Thyroid gland (tissue), 4 donors: ENCODE measurements at regions not wholly inside any gene's neighbourhood (a gene's known extent, or its start where the extent isn't known, plus 50 kb on each side); places are given as distances from the start of the nearest gene placed in this dataset.

Experiments used
- DNase-seq, 2 donors: peaks; one replicate each; pipeline ENCODE4 v3.0.0-alpha.2; 2019
- H3K27ac ChIP-seq, 3 donors: fragments of 200-600 bp; sonication (generic); 1 replicate in 2 of 3; 2 replicates in 1 of 3; pipeline ENCODE4 v1.5.1; 2016 to 2019; ENCODE audit warnings: mild to moderate bottlenecking in 1 of 3, moderate library complexity in 1 of 3
- H3K27me3 ChIP-seq: fragments of 200-600 bp; sonication (generic); one replicate; pipeline ENCODE4 v1.5.1; 2019
- H3K36me3 ChIP-seq, 2 donors: fragments of 200-600 bp; sonication (generic); one replicate each; pipeline ENCODE4 v1.5.1; 2016 to 2019
- H3K4me1 ChIP-seq, 2 donors: fragments of 200-600 bp; sonication (generic); one replicate each; pipeline ENCODE4 v1.5.1; 2017 to 2019
- H3K4me3 ChIP-seq, 3 donors: fragments of 200-600 bp; sonication (generic); replicated peaks in 1 of 3; 1 replicate in 2 of 3; 2 replicates in 1 of 3; pipeline ENCODE4 v1.5.1; 2016; ENCODE audit warnings: mild to moderate bottlenecking in 1 of 3
- H3K9me3 ChIP-seq: fragments of 200-600 bp; sonication (generic); one replicate; pipeline ENCODE4 v1.5.1; 2017
- POLR2A ChIP-seq, 2 donors: fragments of 450-650 bp; IDR thresholded peaks; one replicate each; pipeline ENCODE4 v1.6.1; 2017; ENCODE audit warnings: antibody characterized with exemption in 2 of 2, mild to moderate bottlenecking in 2 of 2, moderate library complexity in 1 of 2
- WGBS, 2 donors: methylation state at CpG; one replicate each; pipeline ENCODE4 v1.1.5; 2017; 5-methylcytosine and 5-hydroxymethylcytosine counted together
- intact Hi-C: fragments of 100-400 bp; cut with DNase I; formaldehyde crosslinking; loops from one replicate; pipeline ENCODE4 v1.15.1; 2023
- TF ChIP-seq, protein P1 (sequence below), 6 experiments: fragments of 200-600 bp in 3 of 6; fragments of 450-650 bp in 3 of 6; sonication (generic) in 3 of 6; IDR thresholded peaks; one replicate each; pipeline ENCODE4 v1.5.1; 2016 to 2019; ENCODE audit warnings: antibody characterized with exemption in 6 of 6, mild to moderate bottlenecking in 2 of 6, inconsistent platforms in 1 of 6, moderate library complexity in 1 of 6

DNA sequence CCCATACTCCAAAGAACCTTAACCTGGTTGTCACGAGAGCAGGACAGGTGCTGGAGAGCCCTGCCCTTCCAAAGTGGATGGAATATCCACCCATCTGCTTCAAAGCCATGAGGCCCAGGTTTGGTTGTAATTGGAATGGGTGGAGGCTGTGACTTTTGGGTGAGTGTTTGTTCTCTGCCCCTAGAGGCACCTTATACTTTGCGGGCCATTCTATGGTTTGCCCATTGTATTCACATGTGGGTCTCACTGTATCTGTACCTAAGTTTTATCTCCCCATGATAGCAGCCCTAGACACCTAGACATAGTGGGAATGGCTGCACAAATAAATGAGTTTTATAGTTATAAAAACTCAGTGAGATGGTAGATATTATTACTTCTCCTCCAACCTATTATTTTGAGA, 67.1 kb upstream of the NAA20 start:
- Histone ChIP-seq H3K27me3 (no peaks in the 10 kb centered on the region), H3K9me3 (no peaks in the 10 kb centered on the region), H3K4me3 (no peak overlapping the region), H3K4me1 (peaks cover 36 to 39% of the 10 kb centered on the region in 2 donors), H3K36me3 (no peaks in the 10 kb centered on the region), H3K27ac (no peak overlapping the region)
- TF ChIP-seq, protein P1, sequence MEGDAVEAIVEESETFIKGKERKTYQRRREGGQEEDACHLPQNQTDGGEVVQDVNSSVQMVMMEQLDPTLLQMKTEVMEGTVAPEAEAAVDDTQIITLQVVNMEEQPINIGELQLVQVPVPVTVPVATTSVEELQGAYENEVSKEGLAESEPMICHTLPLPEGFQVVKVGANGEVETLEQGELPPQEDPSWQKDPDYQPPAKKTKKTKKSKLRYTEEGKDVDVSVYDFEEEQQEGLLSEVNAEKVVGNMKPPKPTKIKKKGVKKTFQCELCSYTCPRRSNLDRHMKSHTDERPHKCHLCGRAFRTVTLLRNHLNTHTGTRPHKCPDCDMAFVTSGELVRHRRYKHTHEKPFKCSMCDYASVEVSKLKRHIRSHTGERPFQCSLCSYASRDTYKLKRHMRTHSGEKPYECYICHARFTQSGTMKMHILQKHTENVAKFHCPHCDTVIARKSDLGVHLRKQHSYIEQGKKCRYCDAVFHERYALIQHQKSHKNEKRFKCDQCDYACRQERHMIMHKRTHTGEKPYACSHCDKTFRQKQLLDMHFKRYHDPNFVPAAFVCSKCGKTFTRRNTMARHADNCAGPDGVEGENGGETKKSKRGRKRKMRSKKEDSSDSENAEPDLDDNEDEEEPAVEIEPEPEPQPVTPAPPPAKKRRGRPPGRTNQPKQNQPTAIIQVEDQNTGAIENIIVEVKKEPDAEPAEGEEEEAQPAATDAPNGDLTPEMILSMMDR (IDR thresholded peaks at IDR 0.05), result no peak
- TF ChIP-seq POLR2A (IDR thresholded peaks at IDR 0.05), result no peak
- 100% methylated on average over 2 of the region's 2 CpGs for WGBS, 2 donors
- intact Hi-C loops, result no loop called here
- DNase-seq, result no peak

DNA sequence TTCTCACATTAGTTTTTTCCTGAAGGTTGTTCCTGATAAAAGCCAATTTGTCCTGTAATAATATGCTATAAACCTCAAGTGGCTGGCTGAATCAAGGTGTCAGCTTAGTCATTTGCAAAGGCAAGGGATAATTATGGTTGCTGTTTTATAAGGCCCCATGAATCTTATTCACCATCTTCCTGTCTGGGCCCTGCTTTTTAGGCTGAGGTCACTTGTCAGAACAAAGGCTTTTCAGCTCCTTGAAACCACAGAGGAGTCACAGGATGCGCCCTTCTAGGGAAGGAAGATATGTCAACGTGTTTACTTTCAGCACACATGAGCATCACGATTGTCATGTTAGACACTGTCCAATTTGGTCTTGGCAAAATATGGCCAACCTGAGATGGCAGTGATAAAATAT, 64.8 kb upstream of the NAA20 start:
- Histone ChIP-seq H3K27me3 (no peaks in the 10 kb centered on the region), H3K4me1 (peaks cover 25 to 26% of the 10 kb centered on the region in 2 donors), H3K27ac (peak overlapping the region in 1 of 3 donors; percentile 25), H3K9me3 (no peaks in the 10 kb centered on the region), H3K36me3 (peaks cover 5 to 9% of the 10 kb centered on the region in 2 donors), H3K4me3 (no peak overlapping the region)
- intact Hi-C loops, result no loop called here
- 78 to 85% methylated on average over 3 of the region's 3 CpGs for WGBS, 2 donors
- DNase-seq, result no peak
- no peak for TF ChIP-seq POLR2A (IDR thresholded peaks at IDR 0.05)
- TF ChIP-seq, protein P1 (IDR thresholded peaks at IDR 0.05), result no peak

DNA sequence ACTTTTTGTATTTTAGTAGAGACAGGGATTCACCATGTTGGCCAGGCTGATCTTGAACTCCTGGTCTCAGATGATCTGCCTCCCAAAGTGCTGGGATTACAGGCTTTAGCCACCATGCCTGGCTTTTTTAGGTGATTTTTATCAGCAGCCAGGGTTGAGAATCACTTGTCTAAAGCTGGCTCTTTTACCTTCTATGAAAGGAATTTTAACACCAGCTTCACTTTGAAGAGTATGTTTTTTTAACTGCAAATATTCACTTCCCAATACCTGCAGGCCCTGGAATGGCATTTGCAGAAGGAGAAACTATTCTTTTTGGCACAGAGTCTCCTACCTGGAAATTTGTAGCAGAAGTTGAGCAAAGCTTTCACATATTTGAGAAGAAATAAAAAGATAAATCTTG, 63.6 kb upstream of the NAA20 start:
- no peak overlapping the region for H3K4me3 ChIP-seq
- intact Hi-C loops, result no loop called here
- peak in 1 of 2 donors; percentile 35 for DNase-seq
- no peaks in the 10 kb centered on the region for H3K9me3 ChIP-seq
- TF ChIP-seq, protein P1 (IDR thresholded peaks at IDR 0.05), result no peak
- no peak for TF ChIP-seq POLR2A (IDR thresholded peaks at IDR 0.05)
- H3K27me3 ChIP-seq, result no peaks in the 10 kb centered on the region
- H3K36me3 ChIP-seq, result peaks cover 7 to 9% of the 10 kb centered on the region in 2 donors
- peaks cover 25 to 26% of the 10 kb centered on the region in 2 donors for H3K4me1 ChIP-seq
- peak overlapping the region; percentile 85 to 89 (median 88) for H3K27ac ChIP-seq

DNA sequence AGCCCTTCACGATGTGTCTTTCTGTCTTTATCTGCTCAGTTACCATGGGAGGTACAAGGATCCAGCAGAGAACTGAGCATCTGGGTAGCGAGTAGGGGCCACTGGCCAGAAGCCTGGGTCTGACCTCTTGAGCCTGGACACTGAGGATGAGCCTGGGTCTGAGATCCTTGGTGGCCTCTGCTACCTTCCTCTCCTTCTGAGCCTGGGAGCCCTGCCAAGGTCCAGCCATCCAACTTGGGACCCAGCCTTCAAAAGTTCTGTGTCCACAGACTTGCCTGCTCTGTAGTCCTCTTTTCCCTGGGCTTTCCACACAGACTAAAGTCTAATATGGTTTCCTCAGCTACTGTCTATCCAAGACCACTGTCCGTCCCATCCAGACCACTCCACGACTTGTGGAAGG, 60.2 kb upstream of the NAA20 start:
- Histone ChIP-seq H3K9me3 (no peaks in the 10 kb centered on the region), H3K36me3 (peaks cover 9 to 16% of the 10 kb centered on the region in 2 donors), H3K27ac (no peak overlapping the region), H3K4me3 (no peak overlapping the region), H3K27me3 (no peaks in the 10 kb centered on the region), H3K4me1 (peaks cover 23 to 27% of the 10 kb centered on the region in 2 donors)
- TF ChIP-seq, protein P1 (IDR thresholded peaks at IDR 0.05), result no peak
- TF ChIP-seq POLR2A (IDR thresholded peaks at IDR 0.05), result no peak
- WGBS, 2 donors, result 96% methylated on average over 4 of the region's 4 CpGs
- intact Hi-C loops, result no loop called here
- no peak for DNase-seq

DNA sequence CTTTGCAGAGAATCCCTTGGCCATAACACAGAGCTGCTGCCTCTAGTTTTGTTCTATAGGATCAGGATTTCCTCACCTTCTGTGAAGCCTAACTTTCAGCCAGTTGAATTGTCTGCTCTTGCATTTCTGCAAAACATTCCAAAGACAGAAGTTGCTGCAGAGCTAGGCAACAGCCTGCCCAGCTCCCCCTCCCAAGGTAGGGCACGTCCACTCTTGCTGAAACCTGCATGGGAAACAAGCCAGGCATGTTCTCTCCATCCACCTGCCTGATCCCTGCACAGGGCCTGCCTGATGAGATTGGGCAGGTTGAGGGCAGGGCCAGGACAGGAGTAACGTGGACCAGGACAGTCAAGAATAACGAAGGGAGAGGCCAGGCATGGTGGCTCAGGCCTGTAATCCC, 58.9 kb upstream of the NAA20 start:
- Histone ChIP-seq H3K27ac (no peak overlapping the region), H3K4me3 (no peak overlapping the region), H3K27me3 (no peaks in the 10 kb centered on the region), H3K9me3 (no peaks in the 10 kb centered on the region), H3K36me3 (peaks cover 9 to 16% of the 10 kb centered on the region in 2 donors), H3K4me1 (peaks cover 17 to 27% of the 10 kb centered on the region in 2 donors)
- WGBS, 2 donors, result 71 to 83% methylated on average over 2 to 3 of the region's 3 CpGs
- TF ChIP-seq, protein P1 (IDR thresholded peaks at IDR 0.05), result no peak
- TF ChIP-seq POLR2A (IDR thresholded peaks at IDR 0.05), result no peak
- intact Hi-C loops, result no loop called here
- DNase-seq, result peak in 1 of 2 donors; percentile 42
